Loucy (cell line): ENCODE measurements at regions not wholly inside any gene's neighbourhood (a gene's known extent, or its start where the extent isn't known, plus 50 kb on each side); places are given as distances from the start of the nearest gene placed in this dataset.

Experiments used
- H2AFZ ChIP-seq: fragments of 200-600 bp; sonication (generic); 2 replicates; pipeline ENCODE4 v1.6.0; 2016; ENCODE audit warnings: antibody characterized with exemption, mild to moderate bottlenecking, low read length, moderate library complexity
- H3F3A ChIP-seq: fragments of 200-600 bp; 2 replicates; pipeline ENCODE4 v1.6.0; 2016; ENCODE audit warnings: antibody characterized with exemption, low read depth, mild to moderate bottlenecking
- H3K27me3 ChIP-seq: fragments of 200-600 bp; sonication (generic); 2 replicates; pipeline ENCODE4 v1.6.1; 2014; ENCODE audit warnings: low read length, mild to moderate bottlenecking; ENCODE audit not compliant: insufficient read depth, poor library complexity, severe bottlenecking
- H3K36me3 ChIP-seq: fragments of 200-600 bp; sonication (generic); 2 replicates; pipeline ENCODE4 v1.6.1; 2016; ENCODE audit warnings: low read length; ENCODE audit not compliant: insufficient read depth
- H3K4me1 ChIP-seq: fragments of 200-600 bp; sonication (generic); 2 replicates; pipeline ENCODE4 v1.5.1; 2014; ENCODE audit warnings: low read length, mild to moderate bottlenecking; ENCODE audit not compliant: insufficient read depth, poor library complexity, severe bottlenecking
- H3K4me2 ChIP-seq: fragments of 200-600 bp; sonication (generic); 2 replicates; pipeline ENCODE4 v1.6.0; 2014; ENCODE audit warnings: antibody characterized with exemption, low read length, low read depth, mild to moderate bottlenecking; ENCODE audit not compliant: poor library complexity, severe bottlenecking
- H3K4me3 ChIP-seq: fragments of 200-600 bp; sonication (generic); 2 replicates; pipeline ENCODE4 v1.5.1; 2014; ENCODE audit warnings: low read length, mild to moderate bottlenecking, mixed read lengths; ENCODE audit not compliant: poor library complexity, severe bottlenecking
- H3K79me2 ChIP-seq: fragments of 200-600 bp; sonication (generic); 2 replicates; pipeline ENCODE4 v1.6.1; 2014; ENCODE audit warnings: low read length; ENCODE audit not compliant: insufficient read depth
- H3K9ac ChIP-seq: fragments of 200-600 bp; sonication (generic); 2 replicates; pipeline ENCODE4 v1.6.0; 2014; ENCODE audit warnings: mild to moderate bottlenecking, low read depth, low read length, moderate library complexity; ENCODE audit not compliant: poor library complexity, severe bottlenecking
- H3K9me2 ChIP-seq: fragments of 200-600 bp; sonication (generic); replicated peaks from 2 replicates; pipeline ENCODE4 v1.6.1; 2016; ENCODE audit warnings: low read depth, low read length, mixed read lengths
- H3K9me3 ChIP-seq: fragments of 200-600 bp; sonication (generic); 2 replicates; pipeline ENCODE4 v1.6.1; 2014; ENCODE audit warnings: mild to moderate bottlenecking, antibody characterized with exemption, low read length, low read depth; ENCODE audit not compliant: insufficient read depth
- H4K20me1 ChIP-seq: fragments of 200-600 bp; sonication (generic); 2 replicates; pipeline ENCODE4 v1.6.0; 2014; ENCODE audit warnings: antibody characterized with exemption, low read length, mild to moderate bottlenecking; ENCODE audit not compliant: insufficient read depth, poor library complexity, severe bottlenecking
- CTCF ChIP-seq: fragments of 200-600 bp; sonication (generic); conservative IDR thresholded peaks from 2 replicates; pipeline ENCODE4 v1.5.1; 2014; ENCODE audit warnings: mild to moderate bottlenecking, antibody characterized with exemption, low read length
- EZH2phosphoT487 ChIP-seq: fragments of 200-600 bp; IDR thresholded peaks from 2 replicates; pipeline ENCODE4 v1.6.1; 2018; ENCODE audit warnings: antibody characterized with exemption, mild to moderate bottlenecking, moderate library complexity, borderline replicate concordance

GRCh38 chr16:86243123-86243473 lies 267.2 kb upstream of the FOXF1 start:
- Histone ChIP-seq H3K4me2 (no peak overlapping the region), H3K79me2 (no peaks in the 10 kb centered on the region), H3K9me2 (no peaks in the 10 kb centered on the region), H3K27me3 (no peaks in the 10 kb centered on the region), H2AFZ (no peak overlapping the region), H4K20me1 (no peaks in the 10 kb centered on the region), H3K4me1 (no peaks in the 10 kb centered on the region), H3K36me3 (no peaks in the 10 kb centered on the region), H3F3A (no peaks in the 10 kb centered on the region), H3K9ac (no peak overlapping the region), H3K9me3 (no peaks in the 10 kb centered on the region; the same call in 1 of the 2 replicates), H3K4me3 (no peak overlapping the region)
- TF ChIP-seq EZH2phosphoT487 (no peak), CTCF (no peak)

- H3F3A ChIP-seq: no peaks in the 10 kb centered on the region
- no peaks in the 10 kb centered on the region for H3K79me2 ChIP-seq
- H3K36me3 ChIP-seq: no peaks in the 10 kb centered on the region
- no peak overlapping the region for H2AFZ ChIP-seq
- H4K20me1 ChIP-seq: no peaks in the 10 kb centered on the region
- no peak overlapping the region for H3K4me2 ChIP-seq
- H3K4me1 ChIP-seq: no peaks in the 10 kb centered on the region
- no peak overlapping the region for H3K9ac ChIP-seq
- no peaks in the 10 kb centered on the region for H3K27me3 ChIP-seq
- no peak overlapping the region for H3K4me3 ChIP-seq
- no peak for TF ChIP-seq EZH2phosphoT487
- no peak for TF ChIP-seq CTCF
- H3K9me2 ChIP-seq: no peaks in the 10 kb centered on the region
- no peaks in the 10 kb centered on the region; the same call in 1 of the 2 replicates for H3K9me3 ChIP-seq
Measured at GRCh38 chr16:86243571-86244154, 266.7 kb upstream of the FOXF1 start.

GRCh38 chr16:86244158-86244557 lies 266.2 kb upstream of the FOXF1 start:
- H3K9me2 ChIP-seq: no peaks in the 10 kb centered on the region
- TF ChIP-seq CTCF (no peak), EZH2phosphoT487 (no peak)
- H4K20me1 ChIP-seq: no peaks in the 10 kb centered on the region
- no peaks in the 10 kb centered on the region for H3K36me3 ChIP-seq
- no peak overlapping the region for H3K4me3 ChIP-seq
- H3F3A ChIP-seq: no peaks in the 10 kb centered on the region
- no peak overlapping the region for H3K9ac ChIP-seq
- no peaks in the 10 kb centered on the region for H3K27me3 ChIP-seq
- H2AFZ ChIP-seq: no peak overlapping the region
- H3K79me2 ChIP-seq: no peaks in the 10 kb centered on the region
- no peaks in the 10 kb centered on the region for H3K4me1 ChIP-seq
- no peaks in the 10 kb centered on the region; the same call in 1 of the 2 replicates for H3K9me3 ChIP-seq
- H3K4me2 ChIP-seq: no peak overlapping the region
